ENCODE measurements at regions not wholly inside any gene's neighbourhood (a gene's known extent, or its start where the extent isn't known, plus 50 kb on each side); places are given as distances from the start of the nearest gene placed in this dataset.
A peak's percentile ranks its signal among the peaks of the same experiment; 100 is the strongest.
"Not testable (repeated sequence)": the region's sequence is repeated elsewhere in the genome, so short reads cannot be mapped to it uniquely, and the experiment has no call there.

GRCh38 chr11:70560621-70561020, 162.3 kb downstream of the CTTN start:
- H3K4me1 ChIP-seq (ENCODE audit: control extremely low read depth in 1 of 4, control insufficient read depth in 4 of 4, insufficient read depth in 4 of 4, low read length in 3 of 4); H3K27ac ChIP-seq (ENCODE audit: insufficient read depth in 1 of 2, low read depth in 1 of 2, low read length in 2 of 2, poor library complexity in 1 of 2, severe bottlenecking in 2 of 2); H3K36me3 ChIP-seq (ENCODE audit: control insufficient read depth in 4 of 4, insufficient read depth in 4 of 4, low read length in 3 of 4); H3K9me3 ChIP-seq (ENCODE audit: control extremely low read depth in 1 of 5, control insufficient read depth in 4 of 5, insufficient read depth in 2 of 5, low read depth in 1 of 5, low read length in 4 of 5); H3K4me3 ChIP-seq (ENCODE audit: control insufficient read depth in 1 of 7, extremely low read depth in 1 of 7, insufficient read depth in 4 of 7, low read depth in 2 of 7, low read length in 6 of 7); POLR2A ChIA-PET; DNase-seq; H3K27me3 ChIP-seq (replicated peaks in 2 of 5; ENCODE audit: control insufficient read depth in 4 of 5, insufficient read depth in 5 of 5, low read length in 4 of 5): not testable (repeated sequence)
- WGBS (ENCODE audit: insufficient coverage) = 98% methylated on average over 10 of the region's 13 CpGs
- CTCF ChIA-PET = interaction anchor here (1.5 kb wide), 1 partner anchor 196 kb away, joined by 3 read pairs; no protein-coding TSS in a partner anchor

DNA sequence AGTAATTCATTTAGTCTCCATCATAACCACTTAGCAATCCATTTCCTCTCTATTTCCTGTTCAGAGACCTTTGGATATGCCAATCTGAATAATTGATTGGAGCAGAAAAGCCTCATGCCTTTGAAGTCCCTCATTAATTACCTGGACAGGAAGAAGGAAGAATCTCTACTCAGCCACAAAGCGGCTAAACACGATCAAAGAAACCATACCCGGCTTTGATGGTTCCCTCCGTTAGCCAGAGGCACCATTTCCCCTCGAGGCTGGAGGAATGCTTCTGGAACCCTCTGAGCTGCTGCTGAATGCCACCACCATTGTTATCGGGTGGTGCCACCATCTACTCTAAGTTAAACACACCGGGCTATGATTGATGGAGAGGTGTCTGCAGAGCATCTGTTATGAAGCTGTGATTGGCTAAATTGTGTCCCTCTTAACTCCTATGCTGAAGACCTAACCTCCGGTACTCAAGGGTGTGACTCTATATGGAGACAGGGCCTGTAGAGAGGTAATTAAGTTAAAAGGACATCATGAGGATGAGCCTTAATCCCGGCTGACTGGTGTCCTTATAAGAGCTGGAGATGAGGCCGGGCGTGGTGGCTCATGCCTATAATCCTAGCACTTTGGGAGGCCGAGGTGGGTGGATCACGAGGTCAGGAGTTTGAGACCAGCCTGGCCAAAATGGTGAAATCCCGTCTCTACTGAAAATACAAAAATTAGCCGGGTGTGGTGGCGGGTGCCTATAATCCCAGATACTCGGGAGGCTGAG, 168.6 kb downstream of the CTTN start:
- H3K4me3 ChIP-seq (ENCODE audit: control insufficient read depth in 1 of 7, extremely low read depth in 1 of 7, insufficient read depth in 4 of 7, low read depth in 2 of 7, low read length in 6 of 7) = no peak overlapping the region
- H3K27ac ChIP-seq (ENCODE audit: insufficient read depth in 1 of 2, low read depth in 1 of 2, low read length in 2 of 2, poor library complexity in 1 of 2, severe bottlenecking in 2 of 2) = no peak overlapping the region
- H3K27me3 ChIP-seq (replicated peaks in 2 of 5; ENCODE audit: control insufficient read depth in 4 of 5, insufficient read depth in 5 of 5, low read length in 4 of 5) = peaks cover 0 to 8% (median 3%) of the 10 kb centered on the region in 5 experiments
- no peaks in the 10 kb centered on the region for H3K36me3 ChIP-seq (ENCODE audit: control insufficient read depth in 4 of 4, insufficient read depth in 4 of 4, low read length in 3 of 4)
- 85% methylated on average over 14 of the region's 17 CpGs for WGBS (ENCODE audit: insufficient coverage)
- ChIA-PET CTCF (no interaction called here), POLR2A (no interaction called here)
- DNase-seq = no peak
- H3K9me3 ChIP-seq (ENCODE audit: control extremely low read depth in 1 of 5, control insufficient read depth in 4 of 5, insufficient read depth in 2 of 5, low read depth in 1 of 5, low read length in 4 of 5) = peaks cover 0 to 3% (median 0%) of the 10 kb centered on the region in 5 experiments
- peaks cover 0 to 13% (median 7%) of the 10 kb centered on the region in 4 experiments for H3K4me1 ChIP-seq (ENCODE audit: control extremely low read depth in 1 of 4, control insufficient read depth in 4 of 4, insufficient read depth in 4 of 4, low read length in 3 of 4)

DNA sequence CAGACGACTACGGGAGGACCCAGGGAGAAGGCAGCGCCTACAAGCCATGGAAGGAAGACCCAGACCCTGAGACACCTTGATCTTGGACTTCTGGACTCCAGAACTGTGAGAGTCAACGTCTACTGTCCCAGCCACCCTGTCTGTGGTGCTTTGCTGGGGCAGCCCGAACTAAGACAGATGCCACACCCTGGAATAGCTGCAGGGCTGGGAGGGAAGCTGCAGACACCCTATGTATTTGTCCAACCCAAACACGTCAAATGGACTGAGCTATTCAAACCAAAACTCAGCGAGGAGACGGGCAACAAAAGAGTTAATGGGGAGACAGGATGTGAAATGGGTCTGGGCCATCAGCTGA, 169.3 kb downstream of the CTTN start:
- peak overlapping the region in 4 of 7 experiments; percentile 32 to 73 (median 60) for H3K4me3 ChIP-seq (ENCODE audit: control insufficient read depth in 1 of 7, extremely low read depth in 1 of 7, insufficient read depth in 4 of 7, low read depth in 2 of 7, low read length in 6 of 7)
- H3K27me3 ChIP-seq (replicated peaks in 2 of 5; ENCODE audit: control insufficient read depth in 4 of 5, insufficient read depth in 5 of 5, low read length in 4 of 5) = peaks cover 0 to 8% (median 3%) of the 10 kb centered on the region in 5 experiments
- 75% methylated on average over 8 of the region's 8 CpGs for WGBS (ENCODE audit: insufficient coverage)
- DNase-seq = no peak
- H3K4me1 ChIP-seq (ENCODE audit: control extremely low read depth in 1 of 4, control insufficient read depth in 4 of 4, insufficient read depth in 4 of 4, low read length in 3 of 4) = peaks cover 0 to 13% (median 7%) of the 10 kb centered on the region in 4 experiments
- CTCF ChIA-PET = interaction anchor here (1.9 to 2.1 kb wide), 2 partner anchors 9 to 12 kb away, joined by 5 to 7 read pairs; no protein-coding TSS in a partner anchor
- H3K36me3 ChIP-seq (ENCODE audit: control insufficient read depth in 4 of 4, insufficient read depth in 4 of 4, low read length in 3 of 4) = no peaks in the 10 kb centered on the region
- POLR2A ChIA-PET = no interaction called here
- peaks cover 0 to 3% (median 0%) of the 10 kb centered on the region in 5 experiments for H3K9me3 ChIP-seq (ENCODE audit: control extremely low read depth in 1 of 5, control insufficient read depth in 4 of 5, insufficient read depth in 2 of 5, low read depth in 1 of 5, low read length in 4 of 5)
- H3K27ac ChIP-seq (ENCODE audit: insufficient read depth in 1 of 2, low read depth in 1 of 2, low read length in 2 of 2, poor library complexity in 1 of 2, severe bottlenecking in 2 of 2) = no peak overlapping the region

DNA sequence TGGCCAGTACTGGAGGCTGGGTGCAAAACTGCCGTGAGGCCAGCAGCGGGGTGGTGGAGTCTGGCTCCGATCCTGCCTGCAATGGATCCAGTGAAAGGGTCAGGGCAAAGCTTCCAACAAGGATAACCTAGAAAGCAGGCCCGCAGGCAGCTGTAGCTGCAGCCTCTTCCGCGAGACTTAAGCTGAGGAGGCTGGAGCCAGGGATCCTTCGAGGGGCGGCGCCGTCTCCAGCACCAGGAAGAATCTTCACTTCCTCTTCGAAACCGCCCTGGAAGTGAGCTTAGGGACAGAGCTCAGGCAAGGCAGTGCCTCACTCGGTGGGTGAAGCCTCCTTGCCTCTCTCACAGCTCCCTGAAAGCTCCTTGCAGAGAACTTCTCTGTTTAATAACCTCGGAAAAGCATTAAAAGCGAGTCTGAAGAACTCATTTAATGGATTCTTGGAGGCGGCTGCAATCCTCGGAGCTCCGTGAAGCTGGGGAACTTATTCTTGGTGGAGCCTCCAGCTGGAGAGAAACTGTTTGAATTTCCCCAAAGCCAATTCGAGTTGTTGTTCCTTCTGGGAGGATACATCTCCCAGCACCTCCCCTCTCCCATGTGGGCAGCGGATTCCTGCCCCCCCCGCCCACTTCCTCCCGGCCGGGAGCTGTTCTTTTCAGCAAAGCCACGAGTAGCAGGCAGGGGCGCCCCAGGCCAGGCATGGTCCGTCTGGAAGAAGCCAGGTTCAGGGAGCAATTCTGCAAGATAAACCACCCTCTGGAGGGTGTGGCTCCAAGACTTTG, 169.9 kb downstream of the CTTN start:
- H3K9me3 ChIP-seq (ENCODE audit: control extremely low read depth in 1 of 5, control insufficient read depth in 4 of 5, insufficient read depth in 2 of 5, low read depth in 1 of 5, low read length in 4 of 5) = peaks cover 0 to 3% (median 0%) of the 10 kb centered on the region in 5 experiments
- DNase-seq = peak in 2 of 3 donors; percentile 35 to 46
- CTCF ChIA-PET = interaction anchor here (1.9 to 2.1 kb wide), 2 partner anchors 9 to 12 kb away, joined by 5 to 7 read pairs; no protein-coding TSS in a partner anchor
- peaks cover 0 to 13% (median 7%) of the 10 kb centered on the region in 4 experiments for H3K4me1 ChIP-seq (ENCODE audit: control extremely low read depth in 1 of 4, control insufficient read depth in 4 of 4, insufficient read depth in 4 of 4, low read length in 3 of 4)
- H3K27me3 ChIP-seq (replicated peaks in 2 of 5; ENCODE audit: control insufficient read depth in 4 of 5, insufficient read depth in 5 of 5, low read length in 4 of 5) = peaks cover 0 to 8% (median 3%) of the 10 kb centered on the region in 5 experiments
- H3K4me3 ChIP-seq (ENCODE audit: control insufficient read depth in 1 of 7, extremely low read depth in 1 of 7, insufficient read depth in 4 of 7, low read depth in 2 of 7, low read length in 6 of 7) = peak overlapping the region in 4 of 7 experiments; percentile 32 to 73 (median 60)
- WGBS (ENCODE audit: insufficient coverage) = 2% methylated on average over 22 of the region's 26 CpGs
- POLR2A ChIA-PET = no interaction called here
- no peak overlapping the region for H3K27ac ChIP-seq (ENCODE audit: insufficient read depth in 1 of 2, low read depth in 1 of 2, low read length in 2 of 2, poor library complexity in 1 of 2, severe bottlenecking in 2 of 2)
- H3K36me3 ChIP-seq (ENCODE audit: control insufficient read depth in 4 of 4, insufficient read depth in 4 of 4, low read length in 3 of 4) = no peaks in the 10 kb centered on the region

DNA sequence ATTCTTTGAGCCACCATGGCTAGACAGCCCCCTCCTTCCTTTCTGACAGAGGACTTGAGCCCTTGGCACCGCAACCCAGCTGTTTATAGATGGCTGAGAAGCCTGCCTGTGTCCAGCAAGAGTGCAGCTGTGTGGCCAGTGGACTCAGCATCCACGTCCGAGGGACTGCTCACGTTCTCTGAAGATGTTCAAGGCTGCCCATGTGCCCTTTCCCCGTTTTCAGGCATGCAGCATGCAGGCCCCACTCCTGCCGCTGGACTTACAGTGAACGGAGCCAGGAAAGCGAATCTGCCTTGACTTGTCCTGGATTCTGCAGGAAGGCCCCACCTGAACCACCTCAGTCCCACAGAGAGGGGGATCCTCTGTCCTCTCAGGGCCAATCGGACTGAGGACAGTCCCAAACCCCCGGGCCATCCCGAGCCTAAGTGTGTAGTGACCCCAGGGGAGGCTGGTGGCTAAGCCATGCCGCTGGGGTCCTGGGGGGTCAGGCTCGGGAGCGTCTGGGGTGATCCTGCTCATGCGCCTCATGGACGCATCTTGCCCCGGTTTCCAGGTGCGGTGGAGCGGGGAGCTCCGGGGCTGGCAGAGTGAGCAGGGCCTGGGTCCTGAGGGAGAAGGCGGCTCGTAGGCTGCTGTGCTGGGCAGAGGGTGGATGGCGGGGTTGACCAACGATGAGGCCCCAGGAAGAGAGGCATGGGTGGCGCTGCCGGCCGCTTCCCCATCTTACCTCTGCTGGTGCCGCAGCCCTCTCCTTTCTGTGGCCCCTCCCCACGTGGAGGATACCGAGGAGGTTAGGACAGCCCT, 170.7 kb downstream of the CTTN start:
- Histone ChIP-seq H3K27ac (ENCODE audit: insufficient read depth in 1 of 2, low read depth in 1 of 2, low read length in 2 of 2, poor library complexity in 1 of 2, severe bottlenecking in 2 of 2) (no peak overlapping the region), H3K9me3 (ENCODE audit: control extremely low read depth in 1 of 5, control insufficient read depth in 4 of 5, insufficient read depth in 2 of 5, low read depth in 1 of 5, low read length in 4 of 5) (peaks cover 0 to 3% (median 0%) of the 10 kb centered on the region in 5 experiments), H3K4me1 (ENCODE audit: control extremely low read depth in 1 of 4, control insufficient read depth in 4 of 4, insufficient read depth in 4 of 4, low read length in 3 of 4) (peaks cover 0 to 13% (median 7%) of the 10 kb centered on the region in 4 experiments), H3K36me3 (ENCODE audit: control insufficient read depth in 4 of 4, insufficient read depth in 4 of 4, low read length in 3 of 4) (no peaks in the 10 kb centered on the region), H3K4me3 (ENCODE audit: control insufficient read depth in 1 of 7, extremely low read depth in 1 of 7, insufficient read depth in 4 of 7, low read depth in 2 of 7, low read length in 6 of 7) (no peak overlapping the region), H3K27me3 (replicated peaks in 2 of 5; ENCODE audit: control insufficient read depth in 4 of 5, insufficient read depth in 5 of 5, low read length in 4 of 5) (peaks cover 0 to 8% (median 3%) of the 10 kb centered on the region in 5 experiments)
- CTCF ChIA-PET = interaction anchor here (1.9 to 2.1 kb wide), 2 partner anchors 10 to 13 kb away, joined by 5 to 7 read pairs; no protein-coding TSS in a partner anchor
- no peak for DNase-seq
- WGBS (ENCODE audit: insufficient coverage) = 95% methylated on average over 20 of the region's 30 CpGs
- POLR2A ChIA-PET = no interaction called here

DNA sequence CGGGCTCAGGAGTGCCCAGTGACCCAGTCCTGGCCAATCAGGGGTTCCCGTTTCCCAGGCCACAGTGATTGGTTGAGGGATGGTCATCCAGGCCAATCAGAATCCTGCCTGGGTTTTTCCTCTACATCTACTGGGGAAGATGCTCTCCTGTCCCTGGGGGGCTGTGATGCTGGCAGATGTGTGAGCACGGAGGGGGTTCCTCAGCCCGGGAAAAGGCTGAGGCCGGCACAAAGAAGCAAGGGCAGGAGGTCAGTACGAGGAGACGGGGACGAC, 171.2 kb downstream of the CTTN start:
- peaks cover 0 to 13% (median 7%) of the 10 kb centered on the region in 4 experiments for H3K4me1 ChIP-seq (ENCODE audit: control extremely low read depth in 1 of 4, control insufficient read depth in 4 of 4, insufficient read depth in 4 of 4, low read length in 3 of 4)
- H3K4me3 ChIP-seq (ENCODE audit: control insufficient read depth in 1 of 7, extremely low read depth in 1 of 7, insufficient read depth in 4 of 7, low read depth in 2 of 7, low read length in 6 of 7) = no peak overlapping the region
- H3K9me3 ChIP-seq (ENCODE audit: control extremely low read depth in 1 of 5, control insufficient read depth in 4 of 5, insufficient read depth in 2 of 5, low read depth in 1 of 5, low read length in 4 of 5) = peaks cover 0 to 3% (median 0%) of the 10 kb centered on the region in 5 experiments
- 94% methylated on average over 6 of the region's 8 CpGs for WGBS (ENCODE audit: insufficient coverage)
- H3K36me3 ChIP-seq (ENCODE audit: control insufficient read depth in 4 of 4, insufficient read depth in 4 of 4, low read length in 3 of 4) = no peaks in the 10 kb centered on the region
- CTCF ChIA-PET = interaction anchor here (2.1 kb wide), 1 partner anchor 11 kb away, joined by 7 read pairs; no protein-coding TSS in a partner anchor
- POLR2A ChIA-PET = no interaction called here
- no peak overlapping the region for H3K27ac ChIP-seq (ENCODE audit: insufficient read depth in 1 of 2, low read depth in 1 of 2, low read length in 2 of 2, poor library complexity in 1 of 2, severe bottlenecking in 2 of 2)
- no peak for DNase-seq
- peaks cover 0 to 8% (median 3%) of the 10 kb centered on the region in 5 experiments for H3K27me3 ChIP-seq (replicated peaks in 2 of 5; ENCODE audit: control insufficient read depth in 4 of 5, insufficient read depth in 5 of 5, low read length in 4 of 5)
